ENCODE measurements at regions not wholly inside any gene's neighbourhood (a gene's known extent, or its start where the extent isn't known, plus 50 kb on each side); places are given as distances from the start of the nearest gene placed in this dataset.

DNA sequence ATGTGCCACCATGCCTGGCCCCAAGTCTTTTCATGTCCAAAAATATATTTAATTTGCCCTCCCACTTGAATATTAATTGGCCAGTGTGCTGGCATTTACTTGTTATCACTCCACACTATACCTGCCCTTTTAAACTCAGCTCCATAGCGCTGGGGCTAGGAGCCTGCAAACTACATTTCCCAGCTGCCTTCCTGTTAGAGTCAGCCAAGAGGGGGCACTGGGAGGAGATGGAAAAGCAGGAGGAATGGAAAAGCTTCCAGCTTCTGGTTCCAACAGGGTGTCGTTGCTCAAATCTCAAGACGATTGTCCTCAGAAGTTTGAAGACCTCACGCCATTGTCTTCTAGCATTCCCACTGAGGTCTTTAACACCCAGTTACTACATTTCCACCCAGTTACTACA lies 315.5 kb downstream of the BCOR start:
- no peak for TF ChIP-seq CTCF (IDR thresholded peaks at IDR 0.05; ENCODE audit: low read length)
- TF ChIP-seq EZH2 (IDR thresholded peaks at IDR 0.05; ENCODE audit: borderline replicate concordance, low read length), result no peak
